HUDEP-2 (cell line): ENCODE measurements at regions not wholly inside any gene's neighbourhood (a gene's known extent, or its start where the extent isn't known, plus 50 kb on each side); places are given as distances from the start of the nearest gene placed in this dataset.

Source experiments
- DNase-seq, 76 experiments: peaks; one replicate each; lab custom pipeline; 2025; ENCODE audit not compliant: unreplicated experiment in 76 of 76; lab: John Stamatoyannopoulos, UW

DNA sequence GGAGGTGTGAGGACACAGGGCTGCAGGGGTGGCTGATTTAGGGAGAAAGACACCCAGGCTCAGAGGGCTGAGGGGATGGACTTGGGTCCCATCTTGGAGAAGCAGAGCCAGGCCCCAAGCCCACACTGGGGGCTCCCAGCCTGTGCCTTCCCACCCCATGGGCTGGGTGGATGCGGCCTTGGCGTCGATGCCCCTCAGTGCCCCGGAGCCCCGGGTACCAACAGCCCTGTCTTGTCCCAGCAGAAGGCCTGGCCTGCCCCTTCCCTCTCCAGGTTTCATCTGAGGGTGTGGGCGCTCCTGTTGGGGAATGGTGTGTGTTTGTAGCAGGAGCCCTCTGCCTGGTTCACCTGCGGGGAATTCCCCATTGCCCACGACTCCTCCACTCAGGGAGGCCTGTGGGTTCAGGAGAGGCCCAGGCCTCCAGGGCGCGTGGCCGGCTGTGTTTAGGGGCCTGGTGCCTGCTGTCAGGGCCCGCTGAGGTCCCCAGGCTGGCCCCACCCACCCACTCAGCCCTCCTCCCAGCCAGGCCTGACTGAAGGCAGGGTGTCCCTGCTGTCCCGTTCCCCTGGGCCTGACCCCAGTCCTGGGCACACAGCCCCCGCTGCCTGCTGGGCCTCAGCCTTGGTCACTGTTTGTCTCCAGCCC, 51.1 kb upstream of the BEGAIN start:
- DNase-seq, result no peak

DNA sequence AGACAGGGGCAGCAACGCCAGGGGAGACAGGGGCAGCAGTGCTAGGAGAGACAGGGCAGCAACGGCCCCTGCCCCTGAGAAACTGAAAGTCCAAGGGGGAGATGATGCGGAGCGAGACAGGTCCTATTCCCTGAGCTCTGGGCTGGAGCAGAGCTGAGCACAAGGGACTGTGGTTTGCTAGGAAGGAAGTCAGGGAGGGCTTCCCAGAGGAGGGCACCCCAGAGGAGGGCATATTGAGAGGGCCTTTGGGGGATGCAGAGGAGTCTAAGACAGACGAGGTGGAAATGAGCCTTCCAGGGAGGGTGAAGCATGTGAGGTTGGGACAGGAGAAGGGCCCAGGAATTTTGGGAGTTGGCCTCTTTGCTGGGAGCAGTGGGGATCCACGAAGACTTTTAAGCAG, 52.1 kb upstream of the BEGAIN start:
- no peak for DNase-seq

DNA sequence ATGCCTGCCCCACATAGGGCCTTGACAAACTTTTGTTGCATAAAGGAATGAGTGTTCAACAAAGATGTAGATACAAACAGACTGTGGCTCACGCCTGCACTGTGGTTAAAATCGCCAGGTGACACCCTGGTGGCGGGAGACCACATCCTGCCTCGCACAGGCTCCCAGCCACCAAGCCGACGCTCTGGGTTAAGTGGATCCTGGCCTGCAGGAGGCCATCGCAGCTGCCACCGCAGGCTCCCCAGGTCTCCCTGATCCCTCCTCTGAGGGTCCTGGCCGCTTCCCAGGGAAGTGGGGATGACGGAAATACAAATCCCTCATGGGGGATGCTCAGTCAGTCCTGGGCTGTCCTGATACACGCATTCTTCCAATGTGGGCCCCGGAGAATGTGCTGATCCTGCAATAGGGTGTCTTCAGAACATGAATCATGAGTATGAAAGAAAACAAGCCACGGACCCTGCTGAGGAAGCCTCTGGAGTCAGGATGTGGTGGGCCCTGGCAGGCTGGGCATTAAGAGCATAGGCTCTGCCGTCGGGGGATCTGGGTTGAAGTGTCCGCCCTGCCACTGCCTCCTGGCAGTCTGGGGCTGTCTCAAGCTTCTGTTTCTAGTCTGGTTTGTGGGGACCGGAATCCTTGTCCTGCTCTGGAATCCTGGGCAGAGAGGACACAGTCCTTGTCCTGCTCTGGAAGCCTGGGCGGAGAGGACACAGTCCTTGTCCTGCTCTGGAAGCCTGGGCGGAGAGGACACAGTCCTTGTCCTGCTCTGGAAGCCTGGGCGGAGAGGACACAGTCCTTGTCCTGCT, 53.5 kb upstream of the BEGAIN start:
- peak in 1 of 76 experiments; percentile 4 for DNase-seq

DNA sequence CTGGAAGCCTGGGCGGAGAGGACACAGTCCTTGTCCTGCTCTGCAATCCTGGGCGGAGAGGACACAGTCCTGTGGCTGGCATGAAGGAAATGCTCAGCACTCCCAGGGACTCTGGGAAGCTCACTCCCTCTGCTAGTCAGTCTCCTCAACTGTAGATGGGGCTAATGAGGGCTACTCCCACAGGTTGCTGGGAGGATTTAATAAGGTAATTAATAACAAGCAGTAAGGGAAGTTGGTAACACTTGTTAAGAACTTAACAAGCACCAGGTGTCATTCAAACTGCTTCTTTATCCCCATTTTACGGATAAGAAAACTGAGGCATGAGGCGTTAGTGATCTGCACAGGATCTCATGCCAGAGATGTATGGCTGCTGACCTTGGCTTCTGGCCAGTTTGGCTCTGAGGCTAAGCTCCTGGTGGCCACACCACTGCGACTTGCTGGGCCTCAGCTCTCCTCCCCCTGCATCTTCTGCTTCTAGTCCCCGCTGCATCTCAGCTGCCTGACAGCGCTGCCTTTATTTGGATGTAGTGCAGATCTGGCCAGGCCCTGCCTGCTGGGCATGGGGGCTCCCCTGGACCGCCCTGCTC, 54.1 kb upstream of the BEGAIN start:
- DNase-seq, result peak in 4 of 76 experiments; percentile 7 to 31 (median 18)

DNA sequence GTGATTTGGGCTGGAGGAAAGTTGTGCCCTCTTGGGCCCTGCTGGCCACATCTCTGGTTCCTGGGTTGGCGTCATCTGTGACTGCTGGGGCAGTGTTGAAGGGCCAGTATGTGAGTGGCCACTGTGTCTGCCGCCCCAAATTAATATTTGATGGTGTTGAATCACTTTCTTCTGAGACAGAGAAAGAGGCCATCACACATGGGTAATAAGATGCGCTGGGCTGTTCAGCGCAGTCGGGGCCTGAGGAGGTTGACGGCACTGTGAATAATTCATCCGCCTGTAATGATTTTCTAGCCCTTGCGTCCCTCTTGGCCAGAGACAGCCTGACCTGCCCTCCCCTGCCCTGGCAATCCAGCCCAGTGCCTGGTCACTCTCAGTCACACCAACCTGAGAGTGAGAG, 56.2 kb upstream of the BEGAIN start:
- DNase-seq, result no peak

DNA sequence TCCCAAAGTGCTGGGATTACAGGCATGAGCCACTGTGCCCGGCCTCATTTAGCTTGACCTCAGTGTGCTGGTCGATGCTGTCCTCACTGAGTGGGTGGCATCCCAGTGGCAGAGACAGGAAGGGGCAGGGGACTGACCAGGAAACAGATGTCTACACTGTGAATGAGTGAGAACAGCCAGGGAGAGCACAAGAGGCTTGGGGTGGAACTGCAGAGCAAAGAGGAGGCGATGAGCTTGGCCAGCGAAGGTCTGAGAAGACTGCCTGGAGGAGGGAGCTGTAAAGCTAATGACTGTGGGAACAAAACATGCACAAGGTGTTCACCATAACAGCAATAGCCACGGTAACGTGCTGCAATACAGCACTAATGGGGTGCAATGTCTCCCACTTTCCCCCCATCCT, 57.2 kb upstream of the BEGAIN start:
- no peak for DNase-seq

DNA sequence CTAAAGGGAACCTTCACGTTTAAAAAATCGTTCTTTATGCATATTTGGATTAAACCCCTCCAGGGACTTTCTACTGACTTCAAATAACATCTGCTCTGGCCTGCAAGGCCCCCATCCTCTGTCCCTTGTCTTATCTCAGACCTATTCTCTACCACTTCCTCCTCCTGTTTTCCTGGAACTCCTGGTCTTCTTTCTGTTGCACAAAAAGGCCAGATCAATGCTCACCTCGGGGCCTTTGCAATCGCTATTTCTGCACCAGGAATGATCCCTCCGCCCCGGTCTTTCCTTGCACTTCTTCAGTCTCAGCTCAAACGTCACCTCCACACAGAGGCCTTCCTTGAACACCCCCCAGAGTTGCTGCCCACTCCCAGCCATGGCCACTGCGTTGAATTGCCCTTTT, 57.6 kb upstream of the BEGAIN start:
- peak in 3 of 76 experiments; percentile 5 to 17 (median 15) for DNase-seq

DNA sequence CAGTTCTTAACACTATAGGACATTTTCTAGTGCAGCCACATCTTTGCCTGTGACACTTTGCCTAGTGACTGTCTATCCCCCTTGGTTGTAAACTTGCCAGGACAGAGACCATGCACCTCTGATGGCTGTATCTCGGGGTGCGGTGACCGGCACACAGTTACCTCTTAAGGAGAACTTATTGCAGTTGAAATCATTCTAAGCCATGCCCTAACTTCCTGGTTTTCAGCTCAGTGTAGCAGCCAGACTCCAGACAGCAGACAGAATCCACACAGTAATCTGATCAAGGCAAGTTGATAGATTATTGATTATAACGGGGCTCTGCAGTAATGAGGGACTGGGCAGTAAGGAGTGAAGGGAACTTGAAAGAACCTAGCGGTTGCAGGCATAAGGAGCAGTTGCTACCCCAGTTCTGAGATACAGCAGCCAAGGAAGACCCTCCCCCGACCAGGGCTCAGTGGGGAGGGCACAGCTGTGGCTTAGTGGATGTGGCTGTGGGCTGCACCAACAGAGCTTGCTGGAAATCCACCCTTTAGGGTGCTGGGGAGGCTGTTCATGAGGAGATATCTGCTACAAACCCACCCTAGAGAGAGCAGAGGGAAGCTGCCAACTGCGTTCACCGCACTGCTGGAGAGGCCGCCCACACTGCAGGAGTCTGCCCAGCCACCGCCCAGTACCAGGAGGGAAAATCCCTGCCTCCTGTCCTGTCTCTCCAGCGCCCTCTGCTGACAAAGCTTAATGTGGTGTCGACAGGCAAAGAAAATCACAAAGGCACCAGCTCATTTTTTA, 58.2 kb upstream of the BEGAIN start:
- DNase-seq, result peak in 74 of 76 experiments; percentile 29 to 94 (median 83)

DNA sequence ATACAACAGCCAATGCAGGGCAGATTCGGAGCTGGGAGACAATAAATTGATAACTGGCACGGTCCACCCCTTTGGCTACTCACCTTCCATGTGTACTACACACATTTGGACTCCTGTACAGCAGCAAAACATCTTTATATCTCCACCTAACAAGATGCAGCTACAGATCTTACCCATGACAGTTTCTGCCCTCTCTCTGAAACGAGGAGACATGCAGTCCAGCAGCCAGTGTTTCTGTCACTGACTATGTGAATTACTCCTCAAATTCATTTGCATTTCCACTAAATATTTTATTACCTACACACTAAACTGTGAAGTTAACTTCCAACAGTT, 58.7 kb upstream of the BEGAIN start:
- no peak for DNase-seq

DNA sequence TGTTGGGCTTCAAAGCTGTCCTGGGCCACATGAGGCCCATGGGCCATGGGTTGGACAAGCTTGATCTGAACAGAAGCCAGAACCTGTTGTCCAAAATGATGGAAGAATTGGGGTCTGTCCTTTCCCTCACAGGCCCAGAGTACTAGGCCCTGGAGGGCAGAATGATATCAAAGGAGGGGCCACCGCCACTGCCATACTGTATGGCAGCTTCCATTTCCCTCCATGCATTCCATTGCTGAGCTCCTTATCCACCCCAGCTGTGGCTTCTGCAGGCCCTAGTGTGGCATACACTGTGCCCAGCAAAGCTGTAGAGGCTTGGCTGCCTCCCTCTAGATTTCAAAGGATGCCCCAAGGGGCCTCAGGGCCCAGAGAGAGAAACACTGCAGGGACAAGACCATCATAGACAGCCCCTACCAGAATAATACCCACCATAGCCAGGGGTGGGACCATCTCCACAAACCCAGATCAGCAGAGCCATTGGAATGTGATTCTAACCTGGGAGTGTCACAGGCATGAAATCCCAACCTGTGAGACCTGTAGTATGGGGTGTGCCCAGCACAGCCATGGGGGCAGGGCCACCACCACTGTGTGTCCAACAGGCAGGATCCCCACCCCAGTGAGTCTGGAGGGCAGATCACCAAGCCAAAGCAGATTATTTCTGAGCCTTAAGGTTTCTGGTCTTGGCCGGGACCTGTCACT, 61.4 kb upstream of the BEGAIN start:
- no peak for DNase-seq

DNA sequence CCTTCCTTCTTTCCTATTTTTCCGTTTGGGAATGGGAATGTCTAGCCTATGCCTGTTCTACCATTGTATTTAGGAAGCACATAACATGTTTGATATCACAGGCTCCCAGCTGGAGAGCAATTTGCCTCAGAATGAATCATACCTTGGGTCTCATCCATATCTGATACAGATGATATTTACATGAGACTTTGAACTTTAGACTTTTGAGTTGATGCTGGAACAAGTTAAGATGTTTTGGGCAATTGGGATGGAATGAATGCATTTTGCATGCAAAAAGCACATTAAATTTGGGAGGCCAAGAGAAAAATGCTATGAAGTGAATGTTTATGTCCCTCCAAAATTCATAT, 61.9 kb upstream of the BEGAIN start:
- peak in 3 of 76 experiments; percentile 11 to 19 (median 11) for DNase-seq

DNA sequence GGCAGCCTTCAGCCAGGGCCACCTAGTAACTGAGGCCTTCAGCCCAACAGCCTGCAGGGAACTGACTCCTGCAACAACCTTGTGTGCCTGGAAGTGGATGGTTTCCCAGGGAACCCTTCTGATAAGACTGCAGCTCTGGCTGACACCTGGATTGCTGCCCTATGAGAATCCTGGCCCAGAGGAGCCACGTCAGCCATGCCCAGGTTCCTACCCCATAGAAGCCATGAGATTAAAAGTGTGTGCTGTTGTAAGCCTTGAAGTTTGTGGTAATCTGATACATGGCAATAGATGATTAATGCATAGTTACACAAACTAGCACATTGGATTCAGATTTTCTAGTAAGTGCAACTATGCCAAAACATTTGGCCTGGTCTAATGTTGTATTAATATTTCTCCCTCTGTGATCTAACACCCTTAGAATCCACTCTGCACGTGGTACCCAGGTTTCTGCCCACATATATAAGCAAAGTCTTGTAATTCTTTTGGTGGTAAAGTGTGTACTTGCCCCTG, 64.8 kb upstream of the BEGAIN start:
- DNase-seq, result no peak

DNA sequence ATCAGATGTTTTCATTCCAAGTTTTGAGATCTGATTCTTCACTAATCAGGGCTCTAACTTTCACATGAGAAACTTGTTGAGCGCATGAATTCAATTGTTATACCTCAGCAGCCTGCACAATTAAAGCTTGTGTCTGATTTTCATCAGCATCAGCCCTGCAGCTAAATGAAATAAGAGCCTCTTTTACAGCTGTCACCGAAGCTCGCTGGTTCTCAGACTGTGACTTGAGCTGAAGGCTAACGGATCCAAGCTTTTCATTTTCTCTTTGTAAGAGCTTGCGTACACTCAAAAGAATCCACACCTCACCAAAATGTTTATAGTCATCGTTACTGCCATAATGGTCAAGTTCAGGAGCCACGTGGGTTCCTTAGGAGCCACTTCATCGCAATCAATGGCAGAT, 65.5 kb upstream of the BEGAIN start:
- DNase-seq, result no peak

DNA sequence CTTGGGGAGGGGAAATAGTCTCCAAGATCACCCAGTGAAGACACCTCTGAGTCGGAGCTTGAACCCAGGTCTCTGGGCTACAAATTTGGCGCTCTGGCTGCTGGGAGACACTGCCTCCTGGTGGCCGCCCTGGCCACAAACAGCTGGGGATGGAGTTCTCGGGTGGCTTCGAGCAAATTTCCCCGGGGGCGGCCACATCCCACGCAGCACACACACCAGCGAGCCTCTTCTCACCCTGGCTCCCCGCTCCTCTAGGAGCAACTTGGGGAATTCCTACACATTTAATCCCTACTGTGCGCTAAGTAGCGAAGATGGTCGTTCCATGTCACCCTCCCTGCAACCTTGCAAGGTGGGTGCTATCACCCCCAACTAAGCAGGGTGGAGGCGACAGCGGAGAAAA, 66.2 kb upstream of the BEGAIN start:
- peak in 8 of 76 experiments; percentile 5 to 19 (median 10) for DNase-seq

DNA sequence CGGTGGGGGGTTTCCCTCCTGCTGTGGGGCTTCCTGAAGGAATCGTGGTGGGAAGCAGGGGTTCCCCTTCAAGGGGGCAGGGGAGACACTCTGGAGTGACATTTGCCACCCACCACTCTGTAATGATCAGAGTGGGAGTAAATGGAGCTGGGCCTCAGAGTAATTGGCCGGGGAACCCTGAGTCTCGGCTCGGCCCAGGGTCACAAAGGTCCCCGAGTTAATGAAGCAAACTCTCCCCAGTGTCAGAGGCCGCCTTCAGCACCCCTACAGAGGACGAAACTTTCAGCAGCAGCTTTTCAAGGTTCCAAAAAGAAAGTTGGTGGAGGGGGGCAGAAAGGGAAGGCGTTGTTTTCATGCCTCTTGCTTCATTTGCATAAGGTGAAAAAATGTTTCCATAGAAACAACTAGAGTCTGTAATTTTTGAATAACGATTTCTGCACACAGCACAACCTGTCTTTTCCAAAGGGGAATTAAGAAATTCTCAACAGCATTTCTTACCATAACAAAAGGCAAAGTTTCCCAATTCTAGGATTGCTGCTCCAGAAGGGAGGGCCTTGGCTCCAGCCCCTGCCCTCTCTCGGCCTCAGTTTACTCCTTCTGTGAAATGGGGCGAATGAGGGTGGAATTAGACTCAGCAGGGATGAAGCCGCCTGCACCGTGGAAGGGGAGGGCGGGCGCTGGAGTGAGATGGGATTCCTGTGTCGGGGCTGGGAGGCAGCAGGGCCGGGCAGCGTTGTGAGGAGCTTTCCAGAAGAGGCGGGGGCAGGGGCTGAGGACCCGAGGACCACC, 67.0 kb upstream of the BEGAIN start:
- DNase-seq, result no peak

DNA sequence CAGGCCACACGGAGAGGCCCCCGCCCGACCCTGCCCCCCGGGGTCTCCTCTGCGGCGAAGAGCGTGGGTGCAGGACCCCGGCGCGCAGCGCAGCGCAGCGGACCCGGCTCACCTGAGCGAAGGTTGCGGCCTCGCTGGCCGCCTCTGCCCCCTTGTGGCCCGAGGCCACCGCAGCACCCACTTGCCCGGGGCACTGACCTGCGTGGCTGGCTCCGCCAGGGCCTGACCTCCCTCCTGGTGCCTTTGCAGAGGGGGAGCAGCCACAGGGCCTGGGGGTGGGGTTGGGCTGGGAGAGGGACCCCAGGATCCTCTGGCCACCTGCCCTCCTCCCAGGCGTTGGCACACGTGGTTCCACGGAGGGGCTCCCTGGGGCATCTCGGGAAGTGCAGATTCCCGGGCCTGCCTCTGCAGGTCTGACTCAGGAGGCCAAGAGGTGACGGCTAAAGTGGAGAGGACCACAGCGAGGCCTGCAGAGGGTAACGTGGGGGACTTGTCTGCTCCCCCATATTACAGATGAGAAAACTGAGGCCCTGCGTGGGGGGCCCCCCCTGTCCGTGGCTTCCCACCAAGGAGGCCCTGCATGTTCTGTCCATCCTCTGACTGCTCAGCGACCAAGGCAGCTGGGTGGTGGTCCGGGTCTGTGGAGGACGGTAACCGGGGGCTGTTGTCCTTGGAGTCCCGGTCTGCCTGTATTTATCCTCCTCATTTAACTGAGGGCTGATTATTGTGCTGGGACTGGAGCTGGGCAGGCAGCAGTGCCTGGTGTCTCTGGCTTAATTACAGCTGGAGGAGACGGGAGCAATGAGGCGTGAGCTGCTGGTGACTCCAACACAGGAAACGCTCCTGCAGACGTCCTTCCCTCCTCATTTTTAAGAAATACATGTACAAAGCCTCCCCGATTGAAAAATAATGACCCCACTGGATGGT, 67.9 kb upstream of the BEGAIN start:
- DNase-seq, result peak in 10 of 76 experiments; percentile 4 to 38 (median 10)

DNA sequence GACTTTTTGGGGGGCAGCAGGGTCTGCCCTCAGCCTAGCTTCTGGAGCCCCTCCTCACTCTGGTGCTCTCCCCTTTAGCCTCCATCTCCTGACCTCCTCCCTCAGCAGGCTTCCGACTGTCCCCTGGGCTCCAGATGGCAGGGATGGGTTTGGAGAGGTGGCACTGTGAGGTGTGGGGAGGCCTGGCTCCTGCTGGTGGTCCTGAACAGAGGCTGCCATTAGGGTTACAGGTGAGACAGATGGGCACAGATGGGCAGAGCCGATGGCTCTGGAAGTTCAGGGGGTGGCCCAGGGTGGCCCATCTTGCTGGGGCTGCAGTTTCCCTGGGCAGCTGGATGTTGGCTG, 68.5 kb upstream of the BEGAIN start:
- no peak for DNase-seq

DNA sequence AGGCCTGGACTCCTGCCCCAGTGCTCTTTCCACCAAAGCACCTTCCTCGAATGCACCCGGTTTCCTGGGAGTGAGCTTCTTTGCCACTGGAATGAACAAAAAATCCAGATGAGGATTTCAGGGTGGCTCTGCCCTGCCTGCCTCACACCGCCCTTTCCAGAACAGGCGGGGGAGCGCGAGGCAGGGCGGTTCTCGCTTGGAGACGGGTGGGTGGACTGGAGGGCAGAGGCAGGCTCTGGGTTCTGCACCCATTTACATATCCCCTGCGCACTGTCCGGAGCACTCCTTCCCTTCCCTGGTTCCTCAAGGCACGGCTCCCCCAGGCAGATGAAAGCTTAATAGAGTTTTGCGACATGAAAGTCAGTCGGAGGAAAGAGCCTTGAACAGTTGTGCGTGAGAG, 69.7 kb upstream of the DLK1 start:
- DNase-seq, result no peak

DNA sequence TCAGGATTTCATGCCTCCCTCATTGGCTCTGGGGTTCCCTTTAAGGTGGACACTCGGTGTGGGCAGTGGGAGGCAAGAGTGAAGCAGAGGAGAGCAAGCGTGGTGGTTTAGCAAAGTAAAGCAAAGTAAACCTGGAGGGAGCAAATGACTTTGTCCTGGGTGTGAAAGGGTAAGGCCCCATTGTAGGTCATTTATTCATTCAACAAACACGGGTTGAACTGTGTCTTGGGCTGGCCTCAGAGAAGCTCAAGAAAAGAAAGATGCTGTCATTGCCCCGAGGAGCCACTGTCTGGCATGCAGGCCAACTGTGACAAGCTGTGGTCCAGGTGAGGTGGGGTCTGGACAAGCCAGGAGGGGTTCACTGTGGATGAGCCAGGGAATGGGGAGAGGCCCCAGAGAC, 68.9 kb upstream of the DLK1 start:
- DNase-seq, result no peak
